H9 (cell line): ENCODE measurements at regions not wholly inside any gene's neighbourhood (a gene's known extent, or its start where the extent isn't known, plus 50 kb on each side); places are given as distances from the start of the nearest gene placed in this dataset.

Source experiments
- DNase-seq: peaks from one replicate; pipeline ENCODE4 v3.0.0-alpha.2; 2017
- H2AFZ ChIP-seq: one replicate; pipeline ENCODE4 v1.6.1; 2013; ENCODE audit warnings: mild to moderate bottlenecking, low read length, control low read depth, moderate library complexity
- H2AK5ac ChIP-seq: 2 replicates; pipeline ENCODE4 v1.6.1; 2013; ENCODE audit warnings: low read length, control low read depth, mixed read lengths; ENCODE audit not compliant: insufficient read length
- H2BK120ac ChIP-seq: one replicate; pipeline ENCODE4 v1.6.1; 2013; ENCODE audit warnings: low read depth, mild to moderate bottlenecking, low read length, control low read depth, inconsistent platforms; ENCODE audit not compliant: poor library complexity, severe bottlenecking
- H2BK12ac ChIP-seq: 2 replicates; pipeline ENCODE4 v1.6.1; 2013; ENCODE audit warnings: low read length, control low read depth, mixed read lengths, low read depth; ENCODE audit not compliant: insufficient read length
- H2BK15ac ChIP-seq: 2 replicates; pipeline ENCODE4 v1.6.1; 2013; ENCODE audit warnings: low read depth, low read length, control low read depth
- H2BK20ac ChIP-seq: one replicate; pipeline ENCODE4 v1.6.1; 2013; ENCODE audit warnings: low read depth, mild to moderate bottlenecking, low read length, control low read depth, inconsistent platforms; ENCODE audit not compliant: poor library complexity, severe bottlenecking
- H2BK5ac ChIP-seq: 2 replicates; pipeline ENCODE4 v1.6.1; 2013; ENCODE audit warnings: low read length, control low read depth, mixed read lengths; ENCODE audit not compliant: insufficient read length
- H3K14ac ChIP-seq: 2 replicates; pipeline ENCODE4 v1.6.1; 2013; ENCODE audit warnings: low read length, control low read depth; ENCODE audit not compliant: insufficient read depth
- H3K18ac ChIP-seq: 2 replicates; pipeline ENCODE4 v1.6.1; 2013; ENCODE audit warnings: low read depth, mild to moderate bottlenecking, mixed read lengths, low read length, control low read depth; ENCODE audit not compliant: insufficient read length
- H3K23ac ChIP-seq: 2 replicates; pipeline ENCODE4 v1.6.1; 2013; ENCODE audit warnings: low read length, control low read depth, mixed read lengths, low read depth; ENCODE audit not compliant: insufficient read length
- H3K23me2 ChIP-seq: 2 replicates; pipeline ENCODE4 v1.6.1; 2013; ENCODE audit warnings: low read depth, mild to moderate bottlenecking, mixed read lengths, low read length, control low read depth; ENCODE audit not compliant: insufficient read length, poor library complexity, severe bottlenecking
- H3K27ac ChIP-seq: 2 replicates; pipeline ENCODE4 v1.5.1; 2013; ENCODE audit warnings: low read length, control low read depth, mixed read lengths, low read depth; ENCODE audit not compliant: insufficient read length
- H3K27me3 ChIP-seq: 2 replicates; pipeline ENCODE4 v1.6.1; 2013; ENCODE audit warnings: low read length, control low read depth, inconsistent platforms; ENCODE audit not compliant: insufficient read depth
- H3K4ac ChIP-seq: 2 replicates; pipeline ENCODE4 v1.6.1; 2013; ENCODE audit warnings: low read depth, mild to moderate bottlenecking, control low read depth, inconsistent platforms, low read length, moderate library complexity
- H3K4me1 ChIP-seq: 2 replicates; pipeline ENCODE4 v1.6.1; 2013; ENCODE audit warnings: low read length, control low read depth, inconsistent platforms; ENCODE audit not compliant: insufficient read depth
- H3K4me2 ChIP-seq: 2 replicates; pipeline ENCODE4 v1.6.1; 2013; ENCODE audit warnings: low read length, control low read depth, mixed read lengths; ENCODE audit not compliant: insufficient read length, insufficient read depth
- H3K56ac ChIP-seq: 2 replicates; pipeline ENCODE4 v1.6.1; 2013; ENCODE audit warnings: low read depth, mild to moderate bottlenecking, mixed read lengths, low read length, control low read depth; ENCODE audit not compliant: insufficient read length
- H3K79me1 ChIP-seq: 2 replicates; pipeline ENCODE4 v1.6.1; 2013; ENCODE audit warnings: low read depth, mild to moderate bottlenecking, moderate library complexity, low read length, control low read depth, inconsistent platforms; ENCODE audit not compliant: insufficient read depth, poor library complexity, severe bottlenecking
- H3K79me2 ChIP-seq: 2 replicates; pipeline ENCODE4 v1.6.1; 2013; ENCODE audit warnings: low read length, control low read depth, inconsistent platforms; ENCODE audit not compliant: insufficient read depth
- H3K9ac ChIP-seq: 2 replicates; pipeline ENCODE4 v1.6.1; 2013; ENCODE audit warnings: low read length, control low read depth, mixed read lengths; ENCODE audit not compliant: insufficient read length; ENCODE audit errors: extremely low read depth
- H3K9me3 ChIP-seq: one replicate; pipeline ENCODE4 v1.6.1; 2013; ENCODE audit warnings: low read depth, low read length, inconsistent platforms; ENCODE audit not compliant: control insufficient read depth
- H3T11ph ChIP-seq: one replicate; pipeline ENCODE4 v1.6.1; 2013; ENCODE audit warnings: mild to moderate bottlenecking, low read length, control low read depth, inconsistent platforms
- H4K20me1 ChIP-seq: one replicate; pipeline ENCODE4 v1.6.1; 2013; ENCODE audit not compliant: control insufficient read depth, insufficient read length, insufficient read depth
- H4K5ac ChIP-seq: 2 replicates; pipeline ENCODE4 v1.6.1; 2013; ENCODE audit warnings: low read depth, mild to moderate bottlenecking, mixed read lengths, low read length, control low read depth; ENCODE audit not compliant: insufficient read length
- H4K8ac ChIP-seq: replicated peaks from 2 replicates; pipeline ENCODE4 v1.6.1; 2013; ENCODE audit warnings: low read length, control low read depth, mixed read lengths, low read depth; ENCODE audit not compliant: insufficient read length
- H4K91ac ChIP-seq: 2 replicates; pipeline ENCODE4 v1.6.1; 2013; ENCODE audit warnings: low read depth, mild to moderate bottlenecking, moderate library complexity, mixed read lengths, low read length, control low read depth; ENCODE audit not compliant: insufficient read length
- H3K27ac Mint-ChIP-seq, 3 experiments: 2 replicates in 2 of 3; 3 replicates in 1 of 3; pipeline ENCODE4 v1.8.0; 2020 to 2021; ENCODE audit warnings: mixed read lengths in 3 of 3, mild to moderate bottlenecking in 1 of 3, moderate library complexity in 1 of 3
- H3K27me3 Mint-ChIP-seq: 2 replicates; pipeline ENCODE4 v1.8.0; 2021; ENCODE audit warnings: low read depth, mild to moderate bottlenecking, moderate library complexity, mixed read lengths
- H3K36me3 Mint-ChIP-seq, 3 experiments: 2 replicates in 2 of 3; 3 replicates in 1 of 3; pipeline ENCODE4 v1.8.0; 2020 to 2021; ENCODE audit warnings: low read depth in 3 of 3, mixed read lengths in 3 of 3; ENCODE audit not compliant: insufficient read depth in 1 of 3
- H3K4me1 Mint-ChIP-seq, 2 experiments: 2 replicates each; pipeline ENCODE4 v1.8.0; 2020; ENCODE audit warnings: mixed read lengths in 2 of 2
- H3K4me3 Mint-ChIP-seq, 2 experiments: 2 replicates in 1 of 2; 3 replicates in 1 of 2; pipeline ENCODE4 v1.8.0; 2020 to 2021; ENCODE audit warnings: mild to moderate bottlenecking in 2 of 2, mixed read lengths in 2 of 2, moderate library complexity in 1 of 2
- H3K9me3 Mint-ChIP-seq, 2 experiments: 2 replicates in 1 of 2; 3 replicates in 1 of 2; pipeline ENCODE4 v1.8.0; 2020; ENCODE audit warnings: mild to moderate bottlenecking in 2 of 2, mixed read lengths in 2 of 2, moderate library complexity in 1 of 2
- WGBS: extraction: QIAGEN DNeasy Blood & Tissue Kit; methylation state at CpG from one replicate; pipeline ENCODE4 v1.1.7; 2013; ENCODE audit warnings: missing lambda C conversion rate, low lambda C conversion rate, mixed read lengths; ENCODE audit not compliant: insufficient read length; ENCODE audit errors: extremely low coverage; 5-methylcytosine and 5-hydroxymethylcytosine counted together
- TF ChIP-seq, protein P1 (sequence below): fragments of 200-600 bp; sonication (generic); conservative IDR thresholded peaks from 3 replicates; pipeline ENCODE4 v1.8.0; 2021; ENCODE audit warnings: antibody characterized with exemption, mild to moderate bottlenecking

GRCh38 chr14:98136012-98136789, 1135.8 kb downstream of the BCL11B start:
- Histone ChIP-seq H4K5ac (no peak overlapping the region), H3K79me1 (no peaks in the 10 kb centered on the region), H3K56ac (no peak overlapping the region), H4K20me1 (no peaks in the 10 kb centered on the region), H3K27me3 (no peaks in the 10 kb centered on the region), H3K79me2 (no peaks in the 10 kb centered on the region), H2AK5ac (no peak overlapping the region), H3K4me1 (no peaks in the 10 kb centered on the region; the same call in 1 of the 2 replicates), H2BK120ac (no peak overlapping the region), H4K8ac (no peak overlapping the region), H3K23ac (no peak overlapping the region), H2AFZ (no peak overlapping the region), H3K23me2 (no peaks in the 10 kb centered on the region), H3K9me3 (no peaks in the 10 kb centered on the region), H3K27ac (no peak overlapping the region), H3K14ac (no peak overlapping the region), H2BK5ac (no peak overlapping the region), H3T11ph (no peak overlapping the region), H2BK15ac (no peak overlapping the region), H4K91ac (no peak overlapping the region), H2BK20ac (no peak overlapping the region), H3K4me2 (no peak overlapping the region), H2BK12ac (no peak overlapping the region), H3K9ac (no peak overlapping the region), H3K18ac (no peak overlapping the region), H3K4ac (no peak overlapping the region)
- DNase-seq: no peak
- Mint-ChIP-seq H3K27me3 (no peaks in the 10 kb centered on the region; the same call in 1 of the 2 replicates), H3K4me1 (peaks cover 29 to 31% of the 10 kb centered on the region in 2 experiments), H3K4me3 (0 out of 5 replicates have a peak overlapping the region, but pooled peaks of 1 of the 2 experiments have one; percentile 11), H3K27ac (no peak overlapping the region), H3K9me3 (no peaks in the 10 kb centered on the region), H3K36me3 (no peaks in the 10 kb centered on the region)
- no CpG with 5 or more reads among the region's 9 CpGs for WGBS
- TF ChIP-seq, protein P1, sequence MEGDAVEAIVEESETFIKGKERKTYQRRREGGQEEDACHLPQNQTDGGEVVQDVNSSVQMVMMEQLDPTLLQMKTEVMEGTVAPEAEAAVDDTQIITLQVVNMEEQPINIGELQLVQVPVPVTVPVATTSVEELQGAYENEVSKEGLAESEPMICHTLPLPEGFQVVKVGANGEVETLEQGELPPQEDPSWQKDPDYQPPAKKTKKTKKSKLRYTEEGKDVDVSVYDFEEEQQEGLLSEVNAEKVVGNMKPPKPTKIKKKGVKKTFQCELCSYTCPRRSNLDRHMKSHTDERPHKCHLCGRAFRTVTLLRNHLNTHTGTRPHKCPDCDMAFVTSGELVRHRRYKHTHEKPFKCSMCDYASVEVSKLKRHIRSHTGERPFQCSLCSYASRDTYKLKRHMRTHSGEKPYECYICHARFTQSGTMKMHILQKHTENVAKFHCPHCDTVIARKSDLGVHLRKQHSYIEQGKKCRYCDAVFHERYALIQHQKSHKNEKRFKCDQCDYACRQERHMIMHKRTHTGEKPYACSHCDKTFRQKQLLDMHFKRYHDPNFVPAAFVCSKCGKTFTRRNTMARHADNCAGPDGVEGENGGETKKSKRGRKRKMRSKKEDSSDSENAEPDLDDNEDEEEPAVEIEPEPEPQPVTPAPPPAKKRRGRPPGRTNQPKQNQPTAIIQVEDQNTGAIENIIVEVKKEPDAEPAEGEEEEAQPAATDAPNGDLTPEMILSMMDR: no peak
